ENCODE measurements at regions not wholly inside any gene's neighbourhood (a gene's known extent, or its start where the extent isn't known, plus 50 kb on each side); places are given as distances from the start of the nearest gene placed in this dataset.
"Not testable (repeated sequence)": the region's sequence is repeated elsewhere in the genome, so short reads cannot be mapped to it uniquely, and the experiment has no call there.

DNA sequence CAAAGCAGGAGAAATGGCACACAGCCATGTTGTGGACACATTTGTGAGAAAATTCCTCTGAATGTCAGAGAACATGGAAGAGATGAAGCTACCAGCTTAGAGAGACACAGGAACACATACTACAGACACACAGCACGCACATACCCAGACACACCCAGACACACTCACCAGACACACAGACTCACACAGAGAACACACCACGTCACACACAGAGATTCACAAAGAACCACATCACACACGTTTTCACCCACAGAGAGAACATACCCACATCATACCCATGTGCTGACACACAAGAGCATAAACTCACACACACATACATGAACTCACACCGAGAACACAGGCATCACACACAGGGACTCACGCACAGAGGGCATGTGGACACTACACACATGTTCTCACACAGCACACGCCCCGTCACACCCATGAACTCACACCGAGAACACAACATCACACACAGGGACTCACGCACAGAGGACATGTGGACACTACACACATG, 124.9 kb downstream of the METRNL start:
- DNase-seq (ENCODE audit: low spot score), result no peak

DNA sequence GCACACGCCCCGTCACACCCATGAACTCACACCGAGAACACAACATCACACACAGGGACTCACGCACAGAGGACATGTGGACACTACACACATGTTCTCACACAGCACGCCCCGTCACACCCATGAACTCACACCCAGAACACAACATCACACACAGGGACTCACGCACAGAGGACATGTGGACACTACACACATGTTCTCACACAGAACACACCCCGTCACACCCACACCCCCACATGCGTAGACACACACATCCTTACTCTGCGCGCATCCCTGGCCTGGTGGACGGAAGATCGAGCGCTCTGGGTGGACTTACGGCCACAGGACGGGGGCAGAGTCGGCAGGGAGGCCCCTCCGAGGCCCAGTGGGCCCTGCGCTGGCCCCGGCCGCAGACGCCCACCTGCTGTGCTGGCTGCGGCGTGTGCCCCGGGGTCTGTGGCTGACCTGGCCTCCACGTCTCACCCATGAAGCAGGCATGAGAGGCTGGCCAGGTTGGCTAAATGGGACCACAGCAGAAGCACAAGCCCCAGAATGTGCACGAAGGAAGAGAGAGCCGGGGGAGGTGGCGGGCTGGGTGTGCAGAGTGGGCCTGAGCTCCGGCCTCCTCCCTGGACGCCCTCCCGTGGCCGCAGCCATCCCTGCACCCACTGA, 125.5 kb downstream of the METRNL start:
- DNase-seq (ENCODE audit: low spot score), result not testable (repeated sequence)

DNA sequence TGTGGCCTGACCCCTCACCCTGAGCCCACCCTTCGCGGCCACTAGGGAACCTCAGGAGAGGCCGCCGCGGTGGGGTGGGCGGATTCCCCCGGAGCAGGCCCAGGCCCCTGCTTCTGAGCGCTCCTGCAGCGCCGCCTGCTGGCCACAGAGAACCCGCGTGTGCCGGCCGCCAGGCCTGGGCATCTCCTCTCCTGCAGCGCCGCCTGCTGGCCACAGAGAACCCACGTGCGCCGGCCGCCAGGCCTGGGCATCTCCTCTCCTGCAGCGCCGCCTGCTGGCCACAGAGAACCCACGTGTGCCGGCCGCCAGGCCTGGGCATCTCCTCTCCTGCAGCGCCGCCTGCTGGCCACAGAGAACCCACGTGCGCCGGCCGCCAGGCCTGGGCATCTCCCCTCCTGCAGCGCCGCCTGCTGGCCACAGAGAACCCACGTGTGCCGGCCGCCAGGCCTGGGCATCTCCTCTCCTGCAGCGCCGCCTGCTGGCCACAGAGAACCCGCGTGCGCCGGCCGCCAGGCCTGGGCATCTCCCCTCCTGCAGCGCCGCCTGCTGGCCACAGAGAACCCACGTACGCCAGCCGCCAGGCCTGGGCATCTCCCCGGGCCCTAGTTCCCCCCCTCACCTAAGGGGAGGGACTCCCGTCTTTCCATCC, 126.1 kb downstream of the METRNL start:
- not testable (repeated sequence) for DNase-seq (ENCODE audit: low spot score)

DNA sequence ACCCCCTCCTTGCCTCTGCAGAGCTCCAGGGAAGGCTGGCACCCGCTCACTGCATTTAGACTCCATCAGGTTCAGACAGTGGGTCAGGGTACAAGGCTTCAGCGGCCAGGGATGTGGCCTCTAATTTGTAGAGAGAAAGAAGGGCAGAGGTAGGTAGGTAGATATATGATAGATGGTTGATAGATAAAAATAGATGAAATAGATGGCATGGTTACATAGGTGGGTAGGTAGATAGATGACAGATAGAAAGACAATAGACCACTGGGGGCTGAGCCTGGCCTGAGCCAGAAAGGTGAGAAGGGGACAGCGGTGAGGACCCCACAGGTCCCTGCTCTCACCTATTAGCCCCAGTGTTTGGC, 126.6 kb downstream of the METRNL start:
- not testable (repeated sequence) for DNase-seq (ENCODE audit: low spot score)

DNA sequence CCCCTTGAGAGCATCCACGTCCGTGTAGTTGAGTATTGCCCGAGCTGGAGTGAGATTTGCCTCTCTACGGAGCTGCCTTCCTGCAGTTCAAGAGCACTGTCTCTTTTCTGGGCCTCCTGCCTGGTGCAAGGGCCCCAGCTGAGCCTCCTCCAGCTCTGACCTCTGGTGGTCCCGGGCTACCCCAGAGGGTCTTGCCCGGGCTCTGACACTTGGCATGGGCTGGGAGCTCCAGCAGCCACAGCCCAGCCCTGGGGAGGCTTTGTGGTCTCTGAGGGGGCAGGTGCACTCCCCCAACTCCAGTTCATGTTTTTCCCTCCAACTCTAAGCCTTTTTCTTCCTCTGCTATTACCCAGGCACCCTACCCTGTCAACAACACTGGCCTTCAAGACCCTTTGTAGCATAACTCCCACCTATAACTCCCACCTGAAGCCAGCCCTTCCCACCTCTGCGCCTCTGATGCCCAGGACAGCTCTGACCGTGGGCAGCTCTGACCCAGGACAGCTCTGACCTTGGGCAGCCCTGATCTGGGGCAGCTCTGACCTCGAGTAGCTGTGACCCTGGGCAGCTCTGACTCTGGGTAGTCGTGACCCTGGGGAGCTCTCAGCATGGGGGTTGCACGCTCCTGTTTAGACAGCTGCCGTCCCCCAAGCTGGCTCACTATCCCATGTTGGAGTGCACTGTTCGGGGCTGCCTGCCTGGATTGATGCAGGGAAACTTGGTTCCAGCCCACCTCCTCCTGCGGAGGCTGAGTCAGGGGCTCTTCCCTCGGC, 127.6 kb downstream of the METRNL start:
- not testable (repeated sequence) for DNase-seq (ENCODE audit: low spot score)

DNA sequence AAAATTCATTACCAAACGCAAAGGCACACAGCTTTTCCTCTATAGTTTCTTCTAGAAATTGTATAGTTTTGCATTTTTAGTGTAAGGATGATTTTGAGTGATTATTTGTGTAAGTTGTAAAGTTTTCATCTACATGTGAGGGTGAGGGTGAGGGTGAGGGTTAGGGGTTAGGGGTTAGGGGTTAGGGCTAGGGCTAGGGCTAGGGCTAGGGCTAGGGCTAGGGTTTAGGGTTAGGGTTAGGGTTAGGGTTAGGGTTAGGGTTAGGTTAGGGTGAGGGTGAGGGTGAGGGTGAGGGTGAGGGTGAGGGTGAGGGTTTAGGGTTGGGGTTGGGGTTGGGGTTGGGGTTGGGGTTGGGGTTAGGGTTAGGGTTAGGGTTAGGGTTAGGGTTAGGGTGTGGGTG, 167.6 kb downstream of the METRNL start:
- not testable (repeated sequence) for DNase-seq (ENCODE audit: low spot score)
